Tibial nerve (tissue), 4 donors: ENCODE measurements at regions not wholly inside any gene's neighbourhood (a gene's known extent, or its start where the extent isn't known, plus 50 kb on each side); places are given as distances from the start of the nearest gene placed in this dataset.

ENCODE experiments used
- CTCF ChIP-seq, 5 experiments: fragments of 200-600 bp in 3 of 5; fragments of 450-650 bp in 2 of 5; sonication (generic) in 3 of 5; IDR thresholded peaks; one replicate each; pipeline ENCODE4 v1.5.1; 2016 to 2019; ENCODE audit warnings: antibody characterized with exemption in 5 of 5, mild to moderate bottlenecking in 3 of 5, moderate library complexity in 2 of 5
- EP300 ChIP-seq, 2 donors: sonication (generic); formaldehyde crosslinking; IDR thresholded peaks; one replicate each; pipeline ENCODE4 v1.6.1; 2017; ENCODE audit warnings: antibody characterized with exemption in 2 of 2, mild to moderate bottlenecking in 1 of 2
- POLR2A ChIP-seq, 2 donors: fragments of 450-650 bp; IDR thresholded peaks; one replicate each; pipeline ENCODE4 v1.6.1; 2017; ENCODE audit warnings: antibody characterized with exemption in 2 of 2, mild to moderate bottlenecking in 2 of 2, moderate library complexity in 2 of 2

- TF ChIP-seq EP300 (IDR thresholded peaks at IDR 0.05) (no peak), CTCF (IDR thresholded peaks at IDR 0.05) (no peak), POLR2A (IDR thresholded peaks at IDR 0.05) (no peak)
Measured at GRCh38 chr22:23392420-23393121, 187.5 kb downstream of the IGLL1 start.
